ENCODE measurements at regions not wholly inside any gene's neighbourhood (a gene's known extent, or its start where the extent isn't known, plus 50 kb on each side); places are given as distances from the start of the nearest gene placed in this dataset.

DNA sequence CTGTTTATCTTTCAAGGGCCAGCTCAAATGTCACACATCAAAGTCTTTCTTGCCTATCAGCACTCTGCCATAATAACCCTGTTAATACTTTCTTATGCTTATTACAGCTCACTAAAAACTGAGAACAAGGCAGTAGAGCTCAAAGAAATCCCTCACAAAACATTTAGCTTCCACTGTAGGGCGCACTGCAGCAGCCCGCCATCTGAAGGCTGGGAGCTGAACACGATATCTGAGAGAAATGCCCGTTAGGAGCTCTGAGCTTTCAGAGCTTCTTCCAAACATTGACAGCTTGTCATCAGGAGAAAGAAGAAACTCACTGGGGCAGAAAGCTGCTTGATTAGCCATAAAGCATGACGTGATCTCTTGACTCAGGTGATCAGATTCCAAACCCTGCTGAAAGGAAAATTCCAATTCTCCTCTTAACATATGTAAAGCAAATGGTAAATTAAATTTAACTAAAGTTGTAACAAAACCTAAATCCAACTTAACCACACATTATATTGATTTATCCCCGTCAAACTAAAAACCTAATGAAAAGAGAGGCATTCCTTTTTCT is 175.7 kb downstream of the C12orf50 start:
- TF ChIP-seq, protein P1, sequence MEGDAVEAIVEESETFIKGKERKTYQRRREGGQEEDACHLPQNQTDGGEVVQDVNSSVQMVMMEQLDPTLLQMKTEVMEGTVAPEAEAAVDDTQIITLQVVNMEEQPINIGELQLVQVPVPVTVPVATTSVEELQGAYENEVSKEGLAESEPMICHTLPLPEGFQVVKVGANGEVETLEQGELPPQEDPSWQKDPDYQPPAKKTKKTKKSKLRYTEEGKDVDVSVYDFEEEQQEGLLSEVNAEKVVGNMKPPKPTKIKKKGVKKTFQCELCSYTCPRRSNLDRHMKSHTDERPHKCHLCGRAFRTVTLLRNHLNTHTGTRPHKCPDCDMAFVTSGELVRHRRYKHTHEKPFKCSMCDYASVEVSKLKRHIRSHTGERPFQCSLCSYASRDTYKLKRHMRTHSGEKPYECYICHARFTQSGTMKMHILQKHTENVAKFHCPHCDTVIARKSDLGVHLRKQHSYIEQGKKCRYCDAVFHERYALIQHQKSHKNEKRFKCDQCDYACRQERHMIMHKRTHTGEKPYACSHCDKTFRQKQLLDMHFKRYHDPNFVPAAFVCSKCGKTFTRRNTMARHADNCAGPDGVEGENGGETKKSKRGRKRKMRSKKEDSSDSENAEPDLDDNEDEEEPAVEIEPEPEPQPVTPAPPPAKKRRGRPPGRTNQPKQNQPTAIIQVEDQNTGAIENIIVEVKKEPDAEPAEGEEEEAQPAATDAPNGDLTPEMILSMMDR (IDR thresholded peaks at IDR 0.05) = no peak
- TF ChIP-seq POLR2AphosphoS5 (IDR thresholded peaks at IDR 0.05) (no peak), POLR2A (IDR thresholded peaks at IDR 0.05) (no peak), EP300 (IDR thresholded peaks at IDR 0.05; ENCODE audit: low read depth) (no peak)

All from transverse colon (tissue), 4 donors.